Prostate gland (tissue), 2 donors: ENCODE measurements at regions not wholly inside any gene's neighbourhood (a gene's known extent, or its start where the extent isn't known, plus 50 kb on each side); places are given as distances from the start of the nearest gene placed in this dataset.

ENCODE experiments used
- DNase-seq: peaks from one replicate; pipeline ENCODE4 v3.0.0-alpha.2; 2019; ENCODE audit warnings: low spot score
- H3K27ac ChIP-seq, 2 donors: fragments of 200-600 bp; sonication (generic); 2 replicates each; pipeline ENCODE4 v1.5.1; 2017 to 2019
- H3K27me3 ChIP-seq: fragments of 200-600 bp; sonication (generic); replicated peaks from 2 replicates; pipeline ENCODE4 v1.5.1; 2019; ENCODE audit not compliant: insufficient read depth
- H3K36me3 ChIP-seq, 2 donors: fragments of 200-600 bp; sonication (generic); 1 replicate in 1 of 2; 2 replicates in 1 of 2; pipeline versions ENCODE4 v1.5.1 to v1.8.1; 2017 to 2019
- H3K4me1 ChIP-seq: fragments of 200-600 bp; sonication (generic); replicated peaks from 2 replicates; pipeline ENCODE4 v1.5.1; 2019
- H3K4me3 ChIP-seq, 2 donors: fragments of 200-600 bp; sonication (generic); 2 replicates each; pipeline ENCODE4 v1.5.1; 2017 to 2019
- H3K9me3 ChIP-seq: fragments of 200-600 bp; sonication (generic); 2 replicates; pipeline ENCODE4 v1.5.1; 2017
- CTCF ChIP-seq, 4 experiments: fragments of 200-600 bp in 2 of 4; fragments of 450-650 bp in 2 of 4; sonication (generic) in 2 of 4; IDR thresholded peaks; 1 replicate in 3 of 4; 2 replicates in 1 of 4; pipeline ENCODE4 v1.5.1; 2016 to 2019; ENCODE audit warnings: antibody characterized with exemption in 4 of 4, mild to moderate bottlenecking in 2 of 4, moderate library complexity in 2 of 4
- POLR2A ChIP-seq: fragments of 450-650 bp; IDR thresholded peaks from one replicate; pipeline ENCODE4 v1.6.1; 2016; ENCODE audit warnings: antibody characterized with exemption, mild to moderate bottlenecking
- POLR2AphosphoS5 ChIP-seq: sonication (generic); formaldehyde crosslinking; IDR thresholded peaks from one replicate; pipeline ENCODE4 v1.6.1; 2017; ENCODE audit warnings: antibody characterized with exemption
- WGBS: methylation state at CpG from one replicate; pipeline ENCODE4 v1.1.5; 2018; 5-methylcytosine and 5-hydroxymethylcytosine counted together
- intact Hi-C: fragments of 100-400 bp; cut with DNase I; formaldehyde crosslinking; loops from one replicate; pipeline ENCODE4 v1.14.2; 2022

- no peak overlapping the region for H3K27ac ChIP-seq
- H3K4me3 ChIP-seq = no peak overlapping the region
- no peaks in the 10 kb centered on the region for H3K27me3 ChIP-seq
- H3K4me1 ChIP-seq = no peaks in the 10 kb centered on the region
- no peak for DNase-seq
- intact Hi-C loops = no loop called here
- no peaks in the 10 kb centered on the region for H3K36me3 ChIP-seq
- WGBS = 92% methylated on average over 5 of the region's 5 CpGs
- H3K9me3 ChIP-seq = no peaks in the 10 kb centered on the region
- no peak for TF ChIP-seq POLR2AphosphoS5
- no peak for TF ChIP-seq CTCF (IDR thresholded peaks at IDR 0.05)
- TF ChIP-seq POLR2A = no peak
Observed at GRCh38 chr1:87673309-87673708, 344.6 kb downstream of the LMO4 start.

- WGBS = 91% methylated on average over 3 of the region's 3 CpGs
- Histone ChIP-seq H3K36me3 (no peaks in the 10 kb centered on the region), H3K4me1 (no peaks in the 10 kb centered on the region), H3K9me3 (no peaks in the 10 kb centered on the region), H3K27ac (no peak overlapping the region), H3K4me3 (no peak overlapping the region), H3K27me3 (no peaks in the 10 kb centered on the region)
- DNase-seq = no peak
- intact Hi-C loops = no loop called here
- TF ChIP-seq POLR2A (no peak), CTCF (IDR thresholded peaks at IDR 0.05) (no peak), POLR2AphosphoS5 (no peak)
Observed at GRCh38 chr1:87673748-87674147, 345.1 kb downstream of the LMO4 start.

GRCh38 chr1:87674791-87675190 is 346.1 kb downstream of the LMO4 start:
- intact Hi-C loops = no loop called here
- Histone ChIP-seq H3K36me3 (no peaks in the 10 kb centered on the region), H3K9me3 (no peaks in the 10 kb centered on the region), H3K4me1 (no peaks in the 10 kb centered on the region), H3K27me3 (no peaks in the 10 kb centered on the region), H3K27ac (no peak overlapping the region), H3K4me3 (no peak overlapping the region)
- no peak for DNase-seq
- TF ChIP-seq CTCF (IDR thresholded peaks at IDR 0.05) = no peak
- no peak for TF ChIP-seq POLR2A
- no peak for TF ChIP-seq POLR2AphosphoS5
- 94% methylated on average over 5 of the region's 5 CpGs for WGBS

- intact Hi-C loops = no loop called here
- Histone ChIP-seq H3K27me3 (no peaks in the 10 kb centered on the region), H3K9me3 (no peaks in the 10 kb centered on the region), H3K4me3 (no peak overlapping the region), H3K4me1 (no peaks in the 10 kb centered on the region), H3K27ac (no peak overlapping the region), H3K36me3 (no peaks in the 10 kb centered on the region)
- 42% methylated on average over 1 of the region's 1 CpG for WGBS
- DNase-seq = no peak
- no peak for TF ChIP-seq CTCF (IDR thresholded peaks at IDR 0.05)
- TF ChIP-seq POLR2AphosphoS5 = no peak
- TF ChIP-seq POLR2A = no peak
Observed at GRCh38 chr1:87678266-87678665, 349.6 kb downstream of the LMO4 start.

GRCh38 chr1:87682565-87682964 is 353.9 kb downstream of the LMO4 start:
- 93% methylated on average over 8 of the region's 8 CpGs for WGBS
- H3K4me3 ChIP-seq = no peak overlapping the region
- intact Hi-C loops = loop anchor here (10.0 kb wide), 1 partner anchor 348 kb away; no protein-coding TSS in a partner anchor
- H3K4me1 ChIP-seq = no peaks in the 10 kb centered on the region
- no peaks in the 10 kb centered on the region for H3K27me3 ChIP-seq
- DNase-seq = no peak
- H3K27ac ChIP-seq = no peak overlapping the region
- TF ChIP-seq POLR2A (no peak), POLR2AphosphoS5 (no peak), CTCF (IDR thresholded peaks at IDR 0.05) (no peak)
- H3K9me3 ChIP-seq = no peaks in the 10 kb centered on the region
- no peaks in the 10 kb centered on the region for H3K36me3 ChIP-seq
